ENCODE measurements at regions not wholly inside any gene's neighbourhood (a gene's known extent, or its start where the extent isn't known, plus 50 kb on each side); places are given as distances from the start of the nearest gene placed in this dataset.
"Not testable (repeated sequence)": the region's sequence is repeated elsewhere in the genome, so short reads cannot be mapped to it uniquely, and the experiment has no call there.

- FAIRE-seq; DNase-seq (ENCODE audit: insufficient read length, low spot score): not testable (repeated sequence)
These were observed 56.1 kb upstream of the NBPF19 start for GRCh38 chr1:149418782-149419181.

GRCh38 chr1:149423122-149423521 lies 51.7 kb upstream of the NBPF19 start:
- FAIRE-seq; DNase-seq (ENCODE audit: insufficient read length, low spot score): not testable (repeated sequence)

Data from D721Med (cell line).